ENCODE measurements at regions not wholly inside any gene's neighbourhood (a gene's known extent, or its start where the extent isn't known, plus 50 kb on each side); places are given as distances from the start of the nearest gene placed in this dataset.

GRCh38 chr11:28491431-28491830 lies 383.2 kb downstream of the METTL15 start:
- TF ChIP-seq CTCF (IDR thresholded peaks at IDR 0.05; ENCODE audit: insufficient read depth, low read length, poor library complexity, severe bottlenecking) = no peak
- TF ChIP-seq EZH2phosphoT487 (conservative IDR thresholded peaks at IDR 0.05; ENCODE audit: low read length) = no peak

Measured in SU-DHL-6 (cell line).